Esophagus squamous epithelium (tissue), 4 donors: ENCODE measurements at regions not wholly inside any gene's neighbourhood (a gene's known extent, or its start where the extent isn't known, plus 50 kb on each side); places are given as distances from the start of the nearest gene placed in this dataset.

Experiments
- POLR2A ChIP-seq, 4 donors: fragments of 450-650 bp; IDR thresholded peaks; one replicate each; pipeline ENCODE4 v1.6.1; 2017; ENCODE audit warnings: antibody characterized with exemption in 4 of 4, mild to moderate bottlenecking in 4 of 4, moderate library complexity in 3 of 4
- TF ChIP-seq, protein P1 (sequence below), 6 experiments: fragments of 450-650 bp in 4 of 6; fragments of 200-600 bp in 2 of 6; sonication (generic) in 2 of 6; IDR thresholded peaks; one replicate each; pipeline ENCODE4 v1.5.1; 2016 to 2019; ENCODE audit warnings: antibody characterized with exemption in 6 of 6, mild to moderate bottlenecking in 4 of 6, moderate library complexity in 4 of 6

GRCh38 chr20:60092729-60093128 lies 134.5 kb downstream of the CDH26 start:
- TF ChIP-seq POLR2A (IDR thresholded peaks at IDR 0.05), result no peak
- TF ChIP-seq, protein P1, sequence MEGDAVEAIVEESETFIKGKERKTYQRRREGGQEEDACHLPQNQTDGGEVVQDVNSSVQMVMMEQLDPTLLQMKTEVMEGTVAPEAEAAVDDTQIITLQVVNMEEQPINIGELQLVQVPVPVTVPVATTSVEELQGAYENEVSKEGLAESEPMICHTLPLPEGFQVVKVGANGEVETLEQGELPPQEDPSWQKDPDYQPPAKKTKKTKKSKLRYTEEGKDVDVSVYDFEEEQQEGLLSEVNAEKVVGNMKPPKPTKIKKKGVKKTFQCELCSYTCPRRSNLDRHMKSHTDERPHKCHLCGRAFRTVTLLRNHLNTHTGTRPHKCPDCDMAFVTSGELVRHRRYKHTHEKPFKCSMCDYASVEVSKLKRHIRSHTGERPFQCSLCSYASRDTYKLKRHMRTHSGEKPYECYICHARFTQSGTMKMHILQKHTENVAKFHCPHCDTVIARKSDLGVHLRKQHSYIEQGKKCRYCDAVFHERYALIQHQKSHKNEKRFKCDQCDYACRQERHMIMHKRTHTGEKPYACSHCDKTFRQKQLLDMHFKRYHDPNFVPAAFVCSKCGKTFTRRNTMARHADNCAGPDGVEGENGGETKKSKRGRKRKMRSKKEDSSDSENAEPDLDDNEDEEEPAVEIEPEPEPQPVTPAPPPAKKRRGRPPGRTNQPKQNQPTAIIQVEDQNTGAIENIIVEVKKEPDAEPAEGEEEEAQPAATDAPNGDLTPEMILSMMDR (IDR thresholded peaks at IDR 0.05), result no peak
